Left lung (tissue), 4 donors: ENCODE measurements at regions not wholly inside any gene's neighbourhood (a gene's known extent, or its start where the extent isn't known, plus 50 kb on each side); places are given as distances from the start of the nearest gene placed in this dataset.
"Not testable (repeated sequence)": the region's sequence is repeated elsewhere in the genome, so short reads cannot be mapped to it uniquely, and the experiment has no call there.

ENCODE experiments used
- ATAC-seq: fragments of 200-7000 bp; cut with Tn5 transposase; one replicate; pipeline ENCODE4 v1.9.1; 2020; ENCODE audit warnings: moderate library complexity
- DNase-seq, 4 donors: peaks; one replicate each; pipeline ENCODE4 v3.0.0-alpha.2; 2013 to 2020
- H3K27ac ChIP-seq, 2 donors: fragments of 200-600 bp; sonication (generic) in 1 of 2; one replicate each; pipeline versions ENCODE4 v1.5.0 to v1.8.0; 2020 to 2021
- H3K27me3 ChIP-seq, 2 donors: fragments of 200-600 bp; sonication (generic) in 1 of 2; one replicate each; pipeline versions ENCODE4 v1.5.0 to v1.8.0; 2020 to 2021
- H3K36me3 ChIP-seq, 2 donors: fragments of 200-600 bp; sonication (generic) in 1 of 2; one replicate each; pipeline versions ENCODE4 v1.5.0 to v1.8.0; 2020 to 2021
- H3K4me1 ChIP-seq, 2 donors: fragments of 200-600 bp; one replicate each; pipeline ENCODE4 v1.8.0; 2021
- H3K4me3 ChIP-seq, 2 donors: fragments of 200-600 bp; sonication (generic) in 1 of 2; one replicate each; pipeline versions ENCODE4 v1.5.0 to v1.8.0; 2020 to 2021; ENCODE audit warnings: mild to moderate bottlenecking in 1 of 2
- H3K9me3 ChIP-seq, 2 donors: fragments of 200-600 bp; sonication (generic) in 1 of 2; one replicate each; pipeline versions ENCODE4 v1.5.0 to v1.8.0; 2020 to 2021
- intact Hi-C, 2 donors: fragments of 100-400 bp; cut with DNase I; formaldehyde crosslinking; loops; one replicate each; pipeline versions ENCODE4 v1.11.2 to v1.14.2; 2022
- TF ChIP-seq, protein P1 (sequence below), 2 donors: fragments of 200-600 bp; sonication (generic) in 1 of 2; IDR thresholded peaks; one replicate each; pipeline versions ENCODE4 v1.5.0 to v1.8.0; 2021; ENCODE audit warnings: antibody characterized with exemption in 2 of 2
- donor health status: DM: no; HTN: yes; CAD: no.
- donor health status: DM: no; HTN: no; CAD: no.

- intact Hi-C loops = no loop called here
- no peaks in the 10 kb centered on the region for H3K36me3 ChIP-seq
- H3K4me3 ChIP-seq = no peak overlapping the region
- ATAC-seq = no peak
- no peak overlapping the region for H3K27ac ChIP-seq
- no peaks in the 10 kb centered on the region for H3K27me3 ChIP-seq
- H3K4me1 ChIP-seq = no peaks in the 10 kb centered on the region
- TF ChIP-seq, protein P1, sequence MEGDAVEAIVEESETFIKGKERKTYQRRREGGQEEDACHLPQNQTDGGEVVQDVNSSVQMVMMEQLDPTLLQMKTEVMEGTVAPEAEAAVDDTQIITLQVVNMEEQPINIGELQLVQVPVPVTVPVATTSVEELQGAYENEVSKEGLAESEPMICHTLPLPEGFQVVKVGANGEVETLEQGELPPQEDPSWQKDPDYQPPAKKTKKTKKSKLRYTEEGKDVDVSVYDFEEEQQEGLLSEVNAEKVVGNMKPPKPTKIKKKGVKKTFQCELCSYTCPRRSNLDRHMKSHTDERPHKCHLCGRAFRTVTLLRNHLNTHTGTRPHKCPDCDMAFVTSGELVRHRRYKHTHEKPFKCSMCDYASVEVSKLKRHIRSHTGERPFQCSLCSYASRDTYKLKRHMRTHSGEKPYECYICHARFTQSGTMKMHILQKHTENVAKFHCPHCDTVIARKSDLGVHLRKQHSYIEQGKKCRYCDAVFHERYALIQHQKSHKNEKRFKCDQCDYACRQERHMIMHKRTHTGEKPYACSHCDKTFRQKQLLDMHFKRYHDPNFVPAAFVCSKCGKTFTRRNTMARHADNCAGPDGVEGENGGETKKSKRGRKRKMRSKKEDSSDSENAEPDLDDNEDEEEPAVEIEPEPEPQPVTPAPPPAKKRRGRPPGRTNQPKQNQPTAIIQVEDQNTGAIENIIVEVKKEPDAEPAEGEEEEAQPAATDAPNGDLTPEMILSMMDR (IDR thresholded peaks at IDR 0.05) = no peak
- no peaks in the 10 kb centered on the region for H3K9me3 ChIP-seq
- peak in 1 of 4 donors; percentile 41 for DNase-seq
Observed at GRCh38 chr5:87137283-87137682, 130.4 kb upstream of the RASA1 start.

GRCh38 chr5:87138091-87138805 is 129.4 kb upstream of the RASA1 start:
- no peak for ATAC-seq

GRCh38 chr5:87139795-87140194 is 127.9 kb upstream of the RASA1 start:
- Histone ChIP-seq H3K36me3 (no peaks in the 10 kb centered on the region), H3K27me3 (no peaks in the 10 kb centered on the region), H3K9me3 (no peaks in the 10 kb centered on the region), H3K27ac (no peak overlapping the region), H3K4me3 (no peak overlapping the region), H3K4me1 (no peaks in the 10 kb centered on the region)
- intact Hi-C loops = no loop called here
- no peak for ATAC-seq
- DNase-seq = no peak
- TF ChIP-seq, protein P1 (IDR thresholded peaks at IDR 0.05) = no peak

More at GRCh38 chr5:87138091-87138805, 129.4 kb upstream of the RASA1 start:
- Histone ChIP-seq H3K36me3 (no peaks in the 10 kb centered on the region), H3K4me1 (no peaks in the 10 kb centered on the region), H3K9me3 (no peaks in the 10 kb centered on the region), H3K27me3 (no peaks in the 10 kb centered on the region), H3K4me3 (no peak overlapping the region), H3K27ac (no peak overlapping the region)
- intact Hi-C loops = no loop called here
- no peak for DNase-seq
- TF ChIP-seq, protein P1 (IDR thresholded peaks at IDR 0.05) = no peak

GRCh38 chr5:87141544-87141943 is 126.1 kb upstream of the RASA1 start:
- H3K27ac ChIP-seq = no peak overlapping the region
- DNase-seq (no peak), ATAC-seq (no peak)
- TF ChIP-seq, protein P1 (IDR thresholded peaks at IDR 0.05) = no peak
- H3K9me3 ChIP-seq = no peaks in the 10 kb centered on the region
- no peaks in the 10 kb centered on the region for H3K27me3 ChIP-seq
- no peaks in the 10 kb centered on the region for H3K4me1 ChIP-seq
- no peak overlapping the region for H3K4me3 ChIP-seq
- no peaks in the 10 kb centered on the region for H3K36me3 ChIP-seq
- intact Hi-C loops = no loop called here

GRCh38 chr5:87145853-87146252 is 121.8 kb upstream of the RASA1 start:
- DNase-seq, H3K9me3 ChIP-seq, H3K27me3 ChIP-seq, H3K4me3 ChIP-seq, H3K36me3 ChIP-seq, intact Hi-C loops, ATAC-seq, H3K27ac ChIP-seq, H3K4me1 ChIP-seq: not testable (repeated sequence)

DNA sequence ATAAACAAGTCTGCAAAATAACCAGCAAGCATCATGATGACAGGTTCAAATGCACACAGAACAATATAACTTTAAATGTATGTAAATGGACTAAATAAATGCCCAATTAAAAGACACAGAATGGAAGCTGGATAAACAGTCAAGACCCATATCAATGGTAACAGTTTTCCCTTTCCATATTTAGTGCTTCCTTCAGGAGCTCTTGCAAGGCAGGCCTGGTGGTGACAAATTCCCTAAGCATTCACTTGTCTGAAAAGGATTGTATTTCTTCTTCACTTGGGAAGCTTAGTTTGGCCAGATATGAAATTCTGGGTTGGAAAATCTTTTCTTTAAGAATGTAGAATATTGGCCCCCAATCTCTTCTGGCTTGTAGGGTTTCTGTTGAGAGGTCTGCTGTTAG is 120.2 kb upstream of the RASA1 start:
- H3K27ac ChIP-seq = no peak overlapping the region
- H3K4me3 ChIP-seq = no peak overlapping the region
- no peaks in the 10 kb centered on the region for H3K4me1 ChIP-seq
- H3K36me3 ChIP-seq = no peaks in the 10 kb centered on the region
- no peaks in the 10 kb centered on the region for H3K27me3 ChIP-seq
- no peak for DNase-seq
- intact Hi-C loops = no loop called here
- TF ChIP-seq, protein P1 (IDR thresholded peaks at IDR 0.05) = no peak
- H3K9me3 ChIP-seq = no peaks in the 10 kb centered on the region
- ATAC-seq = no peak
